GM21447 (cell line): ENCODE measurements at regions not wholly inside any gene's neighbourhood (a gene's known extent, or its start where the extent isn't known, plus 50 kb on each side); places are given as distances from the start of the nearest gene placed in this dataset.
"Not testable (repeated sequence)": the region's sequence is repeated elsewhere in the genome, so short reads cannot be mapped to it uniquely, and the experiment has no call there.

Source experiments
- ATAC-seq: cut with Tn5 transposase; IDR thresholded peaks from one replicate; pipeline ENCODE4 v1.9.1; 2021; ENCODE audit not compliant: unreplicated experiment

DNA sequence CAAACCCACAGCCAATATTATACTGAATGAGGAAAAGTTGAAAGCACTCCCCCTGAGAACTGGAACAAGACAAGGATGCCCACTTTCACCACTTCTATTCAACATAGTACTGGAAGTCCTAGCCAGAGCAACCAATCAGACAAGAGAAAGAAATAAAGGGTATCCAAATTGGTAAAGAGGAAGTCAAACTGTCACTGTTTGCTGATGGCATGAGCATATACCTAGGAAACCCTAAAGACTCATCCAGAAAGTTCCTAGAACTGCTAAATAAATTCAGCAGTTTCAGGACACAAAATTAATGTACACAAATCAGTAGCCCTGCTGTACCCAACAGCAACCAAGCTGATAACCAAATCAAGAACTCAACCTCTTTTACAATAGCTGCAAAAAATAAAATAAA is 220.0 kb downstream of the SYK start:
- ATAC-seq: not testable (repeated sequence)

GRCh38 chr9:91023741-91024140 is 222.1 kb downstream of the SYK start:
- ATAC-seq: no peak

- ATAC-seq: no peak
Observed at GRCh38 chr9:91024841-91025240, 223.2 kb downstream of the SYK start.

DNA sequence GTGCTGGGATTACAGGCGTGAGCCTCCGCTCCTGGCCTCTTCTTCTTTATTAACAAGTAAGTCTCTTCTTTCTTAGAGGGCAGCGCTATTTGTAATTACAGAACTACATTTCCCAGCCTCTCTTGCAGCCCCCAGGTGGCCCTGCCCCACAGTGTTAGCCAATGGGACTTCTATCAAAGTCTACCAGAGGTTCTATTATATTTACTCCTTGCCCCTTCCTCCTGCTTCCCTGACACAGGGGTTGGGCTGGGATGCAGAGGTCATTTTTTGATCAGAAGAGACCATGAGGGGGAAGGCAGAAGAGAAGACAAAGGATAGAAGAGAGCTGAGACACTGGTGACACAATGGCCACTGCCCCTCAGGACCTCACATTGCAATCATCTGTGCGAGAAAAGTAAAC is 224.2 kb downstream of the SYK start:
- no peak for ATAC-seq

DNA sequence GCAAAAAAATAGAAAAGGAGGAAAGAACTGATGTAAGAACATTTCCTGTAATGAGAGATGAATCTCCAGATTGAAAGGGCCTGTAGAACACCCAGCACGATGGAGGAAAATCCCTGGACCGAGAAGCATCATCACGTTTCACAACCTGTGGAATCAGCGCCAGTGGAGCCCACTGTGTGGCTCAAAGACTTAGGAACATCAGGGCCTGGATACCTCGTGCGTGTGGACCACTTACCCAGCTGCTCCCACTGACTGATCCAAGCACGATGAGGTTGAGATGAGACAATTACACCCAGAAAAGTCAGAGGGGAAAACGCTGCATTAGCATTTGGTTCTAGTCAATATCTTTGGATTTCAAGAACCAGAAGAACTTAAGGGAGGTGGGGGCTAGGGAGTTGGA is 224.6 kb downstream of the SYK start:
- ATAC-seq: no peak

- no peak for ATAC-seq
Observed at GRCh38 chr9:91027005-91027404, 225.4 kb downstream of the SYK start.

GRCh38 chr9:91028166-91028827 is 226.7 kb downstream of the SYK start:
- ATAC-seq: no peak

- no peak for ATAC-seq
Observed at GRCh38 chr9:91029650-91030361, 228.2 kb downstream of the SYK start.

- no peak for ATAC-seq
Observed at GRCh38 chr9:91032121-91032531, 230.5 kb downstream of the SYK start.

- no peak for ATAC-seq
Observed at GRCh38 chr9:91033270-91033669, 231.7 kb downstream of the SYK start.

- ATAC-seq: no peak
Observed at GRCh38 chr9:91033797-91034196, 232.2 kb downstream of the SYK start.

DNA sequence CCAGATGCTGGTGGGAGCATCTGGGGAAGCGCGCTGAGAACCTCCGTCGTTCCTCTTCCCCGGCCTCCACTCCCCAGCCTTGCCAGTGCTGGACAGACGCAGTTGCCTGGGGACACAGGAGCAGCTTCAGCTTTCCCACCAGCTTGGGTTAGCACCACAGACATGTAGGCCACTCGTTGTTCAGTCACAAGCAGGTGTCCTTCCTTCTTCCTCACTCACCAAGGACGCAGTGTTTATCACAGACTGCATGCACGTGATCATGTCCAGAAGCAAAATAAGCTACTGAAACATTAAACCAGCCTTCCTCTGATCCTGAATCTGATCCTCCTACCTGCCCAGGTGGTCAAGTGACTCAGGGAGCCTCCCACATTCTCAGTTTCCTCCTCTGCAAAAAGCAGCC is 232.9 kb downstream of the SYK start:
- no peak for ATAC-seq

- ATAC-seq: no peak
Observed at GRCh38 chr9:91034976-91035824, 233.6 kb downstream of the SYK start.

DNA sequence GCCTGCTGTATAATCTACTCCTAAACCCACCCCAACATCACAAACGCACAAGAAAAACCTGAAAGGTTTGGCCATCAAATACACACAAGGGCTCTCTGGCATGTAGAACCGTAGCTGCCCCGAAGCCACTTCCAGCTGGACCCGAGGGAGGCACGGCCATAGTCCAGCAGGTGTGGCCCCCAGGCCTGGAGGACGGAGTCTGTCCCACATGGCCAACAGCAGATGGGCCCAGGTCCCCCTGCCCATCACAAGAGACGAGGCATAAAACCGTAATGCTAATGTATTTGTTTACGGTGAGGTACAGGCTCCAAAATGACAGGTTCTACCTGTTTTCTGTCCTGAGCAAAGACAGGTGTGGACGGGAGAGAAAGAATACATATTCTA is 234.2 kb downstream of the SYK start:
- no peak for ATAC-seq

DNA sequence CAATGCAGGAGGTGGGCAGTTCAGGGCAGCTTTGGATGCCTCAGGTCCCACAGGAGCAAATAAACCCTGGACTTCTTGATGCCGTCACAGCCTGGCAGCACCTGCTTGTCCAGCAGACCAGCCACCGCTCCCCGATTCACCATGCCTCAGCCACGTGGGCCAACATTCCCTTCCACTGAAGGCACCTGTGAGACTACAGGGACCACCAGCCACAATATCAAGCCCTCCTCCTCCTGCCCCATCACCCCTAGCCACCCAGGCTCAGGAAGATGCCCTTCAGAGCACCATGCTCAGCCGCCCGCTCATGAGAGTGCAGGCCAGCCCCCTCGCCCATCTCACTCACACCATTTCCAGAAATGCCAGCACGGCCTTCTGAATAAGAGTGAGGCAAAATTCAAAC is 234.7 kb downstream of the SYK start:
- ATAC-seq: no peak

- ATAC-seq: no peak
Observed at GRCh38 chr9:91036826-91037510, 235.3 kb downstream of the SYK start.

- ATAC-seq: no peak
Observed at GRCh38 chr9:91037511-91038482, 236.2 kb downstream of the SYK start.

GRCh38 chr9:91038483-91039124 is 237.0 kb downstream of the SYK start:
- no peak for ATAC-seq

- no peak for ATAC-seq
Observed at GRCh38 chr9:91039125-91039834, 237.7 kb downstream of the SYK start.
